ENCODE measurements at regions not wholly inside any gene's neighbourhood (a gene's known extent, or its start where the extent isn't known, plus 50 kb on each side); places are given as distances from the start of the nearest gene placed in this dataset.

GRCh38 chr2:198791623-198792022, 666.1 kb downstream of the SATB2 start:
- no peak for FAIRE-seq
- H3K9ac ChIP-seq (ENCODE audit: control insufficient read depth, extremely low read depth, insufficient read depth, low read length) = no peak overlapping the region

GRCh38 chr2:198788676-198789075, 669.1 kb downstream of the SATB2 start:
- Histone ChIP-seq H3K9me1 (ENCODE audit: control insufficient read depth, extremely low read depth, insufficient read depth, low read length) (no peaks in the 10 kb centered on the region), H3K27me3 (ENCODE audit: control insufficient read depth, extremely low read depth, insufficient read depth, low read length) (no peaks in the 10 kb centered on the region), H3K36me3 (ENCODE audit: control insufficient read depth in 2 of 2, extremely low read depth in 1 of 2, insufficient read depth in 2 of 2, low read length in 2 of 2) (no peaks in the 10 kb centered on the region), H2AFZ (ENCODE audit: control insufficient read depth, low read length) (no peak overlapping the region), H3K4me3 (ENCODE audit: control insufficient read depth in 2 of 3, extremely low read depth in 1 of 3, insufficient read depth in 2 of 3, low read depth in 1 of 3, low read length in 3 of 3) (no peak overlapping the region), H3K79me2 (ENCODE audit: control insufficient read depth, insufficient read depth, low read length) (no peaks in the 10 kb centered on the region), H3K4me2 (ENCODE audit: control insufficient read depth, extremely low read depth, insufficient read depth, low read depth, low read length) (no peak overlapping the region), H3K9me3 (ENCODE audit: control insufficient read depth, low read depth, low read length) (no peaks in the 10 kb centered on the region), H3K27ac (ENCODE audit: control insufficient read depth, insufficient read depth, low read length) (no peak overlapping the region), H3K9ac (ENCODE audit: control insufficient read depth, extremely low read depth, insufficient read depth, low read length) (no peak overlapping the region), H3K4me1 (ENCODE audit: control insufficient read depth, extremely low read depth, insufficient read depth, low read length) (no peaks in the 10 kb centered on the region), H4K20me1 (ENCODE audit: control insufficient read depth, extremely low read depth, insufficient read depth, low read length) (no peaks in the 10 kb centered on the region)
- no peak for TF ChIP-seq EZH2 (IDR thresholded peaks at IDR 0.05; ENCODE audit: low read length)
- TF ChIP-seq CTCF (optimal IDR thresholded peaks at IDR 0.05 in 1 of 3, IDR thresholded peaks at IDR 0.05 in 1 of 3, conservative IDR thresholded peaks at IDR 0.05 in 1 of 3; ENCODE audit: extremely low read depth in 1 of 3, insufficient read depth in 2 of 3, low read length in 3 of 3) = no peak
- no peak for DNase-seq (ENCODE audit: low read depth, low spot score)
- dilution Hi-C loops (cut with MboI; ENCODE audit: extremely low pct_ligation_motif_present, low sequenced_read_pairs) = no loop called here
- FAIRE-seq = no peak

More at GRCh38 chr2:198791623-198792022, 666.1 kb downstream of the SATB2 start:
- H3K4me2 ChIP-seq (ENCODE audit: control insufficient read depth, extremely low read depth, insufficient read depth, low read depth, low read length) = no peak overlapping the region
- no peaks in the 10 kb centered on the region for H3K36me3 ChIP-seq (ENCODE audit: control insufficient read depth in 2 of 2, extremely low read depth in 1 of 2, insufficient read depth in 2 of 2, low read length in 2 of 2)
- H3K4me3 ChIP-seq (ENCODE audit: control insufficient read depth in 2 of 3, extremely low read depth in 1 of 3, insufficient read depth in 2 of 3, low read depth in 1 of 3, low read length in 3 of 3) = no peak overlapping the region
- H3K4me1 ChIP-seq (ENCODE audit: control insufficient read depth, extremely low read depth, insufficient read depth, low read length) = no peaks in the 10 kb centered on the region
- H3K9me1 ChIP-seq (ENCODE audit: control insufficient read depth, extremely low read depth, insufficient read depth, low read length) = no peaks in the 10 kb centered on the region
- H3K79me2 ChIP-seq (ENCODE audit: control insufficient read depth, insufficient read depth, low read length) = no peaks in the 10 kb centered on the region
- dilution Hi-C loops (cut with MboI; ENCODE audit: extremely low pct_ligation_motif_present, low sequenced_read_pairs) = no loop called here
- H2AFZ ChIP-seq (ENCODE audit: control insufficient read depth, low read length) = no peak overlapping the region
- no peak for TF ChIP-seq CTCF (optimal IDR thresholded peaks at IDR 0.05 in 1 of 3, IDR thresholded peaks at IDR 0.05 in 1 of 3, conservative IDR thresholded peaks at IDR 0.05 in 1 of 3; ENCODE audit: extremely low read depth in 1 of 3, insufficient read depth in 2 of 3, low read length in 3 of 3)
- no peak for TF ChIP-seq EZH2 (IDR thresholded peaks at IDR 0.05; ENCODE audit: low read length)
- no peaks in the 10 kb centered on the region for H3K27me3 ChIP-seq (ENCODE audit: control insufficient read depth, extremely low read depth, insufficient read depth, low read length)
- no peak overlapping the region for H3K27ac ChIP-seq (ENCODE audit: control insufficient read depth, insufficient read depth, low read length)
- H3K9me3 ChIP-seq (ENCODE audit: control insufficient read depth, low read depth, low read length) = no peaks in the 10 kb centered on the region
- no peak for DNase-seq (ENCODE audit: low read depth, low spot score)
- H4K20me1 ChIP-seq (ENCODE audit: control insufficient read depth, extremely low read depth, insufficient read depth, low read length) = no peaks in the 10 kb centered on the region

Measured in keratinocyte (primary cell).